Neural crest cell (in vitro differentiated cells): ENCODE measurements at regions not wholly inside any gene's neighbourhood (a gene's known extent, or its start where the extent isn't known, plus 50 kb on each side); places are given as distances from the start of the nearest gene placed in this dataset.

Source experiments
- DNase-seq: peaks from one replicate; pipeline ENCODE4 v3.0.0; 2021; ENCODE audit warnings: low read depth, mixed read lengths, low spot score
- H3K27ac Mint-ChIP-seq: one replicate; pipeline ENCODE4 v1.8.0; 2021; ENCODE audit warnings: mild to moderate bottlenecking, mixed read lengths; ENCODE audit not compliant: unreplicated experiment
- H3K27me3 Mint-ChIP-seq: 2 replicates; pipeline ENCODE4 v1.8.0; 2021; ENCODE audit warnings: low read depth, mild to moderate bottlenecking, mixed read lengths
- H3K36me3 Mint-ChIP-seq: 2 replicates; pipeline ENCODE4 v1.8.0; 2021; ENCODE audit warnings: low read depth, mild to moderate bottlenecking, mixed read lengths
- H3K4me1 Mint-ChIP-seq: 2 replicates; pipeline ENCODE4 v1.8.0; 2021; ENCODE audit warnings: mixed read lengths
- H3K4me3 Mint-ChIP-seq: one replicate; pipeline ENCODE4 v1.8.0; 2021; ENCODE audit warnings: mild to moderate bottlenecking, mixed read lengths
- H3K9me3 Mint-ChIP-seq: 2 replicates; pipeline ENCODE4 v1.8.0; 2021; ENCODE audit warnings: mixed read lengths
- TF ChIP-seq, protein P1 (sequence below): fragments of 200-600 bp; sonication (generic); conservative IDR thresholded peaks from 2 replicates; pipeline ENCODE4 v1.5.0; 2021; ENCODE audit warnings: antibody characterized with exemption, mild to moderate bottlenecking

DNA sequence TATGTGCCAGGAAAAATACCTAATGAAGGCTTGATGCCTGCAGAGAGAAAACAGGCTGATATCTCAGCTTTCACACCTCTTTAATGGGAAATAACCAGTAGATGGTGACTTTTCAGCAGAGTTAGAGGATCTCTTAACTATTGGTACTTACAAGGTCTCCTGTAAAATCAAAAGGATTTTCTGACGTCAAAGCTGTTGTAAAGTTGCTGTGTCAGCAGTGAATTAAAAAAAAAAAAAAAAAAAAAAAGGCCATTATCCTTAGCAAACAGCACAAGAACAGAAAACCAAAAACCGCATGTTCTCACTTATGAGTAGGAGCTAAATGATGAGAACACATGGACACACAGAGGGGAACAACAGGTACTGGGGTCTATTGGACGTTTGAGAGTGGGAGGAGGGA, 349.1 kb downstream of the AMY1C start:
- no peak for DNase-seq
- no peak overlapping the region for H3K4me3 Mint-ChIP-seq
- no peaks in the 10 kb centered on the region for H3K4me1 Mint-ChIP-seq
- no peaks in the 10 kb centered on the region for H3K27me3 Mint-ChIP-seq
- no peaks in the 10 kb centered on the region for H3K36me3 Mint-ChIP-seq
- H3K9me3 Mint-ChIP-seq: no peaks in the 10 kb centered on the region
- TF ChIP-seq, protein P1, sequence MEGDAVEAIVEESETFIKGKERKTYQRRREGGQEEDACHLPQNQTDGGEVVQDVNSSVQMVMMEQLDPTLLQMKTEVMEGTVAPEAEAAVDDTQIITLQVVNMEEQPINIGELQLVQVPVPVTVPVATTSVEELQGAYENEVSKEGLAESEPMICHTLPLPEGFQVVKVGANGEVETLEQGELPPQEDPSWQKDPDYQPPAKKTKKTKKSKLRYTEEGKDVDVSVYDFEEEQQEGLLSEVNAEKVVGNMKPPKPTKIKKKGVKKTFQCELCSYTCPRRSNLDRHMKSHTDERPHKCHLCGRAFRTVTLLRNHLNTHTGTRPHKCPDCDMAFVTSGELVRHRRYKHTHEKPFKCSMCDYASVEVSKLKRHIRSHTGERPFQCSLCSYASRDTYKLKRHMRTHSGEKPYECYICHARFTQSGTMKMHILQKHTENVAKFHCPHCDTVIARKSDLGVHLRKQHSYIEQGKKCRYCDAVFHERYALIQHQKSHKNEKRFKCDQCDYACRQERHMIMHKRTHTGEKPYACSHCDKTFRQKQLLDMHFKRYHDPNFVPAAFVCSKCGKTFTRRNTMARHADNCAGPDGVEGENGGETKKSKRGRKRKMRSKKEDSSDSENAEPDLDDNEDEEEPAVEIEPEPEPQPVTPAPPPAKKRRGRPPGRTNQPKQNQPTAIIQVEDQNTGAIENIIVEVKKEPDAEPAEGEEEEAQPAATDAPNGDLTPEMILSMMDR: no peak
- no peak overlapping the region for H3K27ac Mint-ChIP-seq

DNA sequence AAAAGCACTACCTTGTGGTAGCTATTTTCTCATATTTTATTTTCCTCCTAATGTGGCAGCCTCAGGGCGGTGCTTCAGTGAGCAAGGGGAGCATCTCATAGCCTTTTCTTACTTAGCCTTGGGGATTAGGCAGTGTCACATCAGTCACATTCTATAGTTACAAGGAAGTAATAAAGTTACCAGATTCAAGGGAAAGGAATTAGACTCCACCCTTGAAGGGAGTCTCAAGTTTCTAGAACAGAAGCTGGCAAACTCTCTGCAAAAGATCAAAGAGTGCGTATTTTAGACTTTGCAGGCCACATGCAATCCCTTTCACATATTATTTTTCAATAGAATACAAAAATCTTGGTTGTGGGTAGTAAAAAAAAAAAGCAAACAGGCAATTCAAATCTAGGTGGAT, 350.4 kb downstream of the AMY1C start:
- H3K4me1 Mint-ChIP-seq: no peaks in the 10 kb centered on the region
- no peaks in the 10 kb centered on the region for H3K9me3 Mint-ChIP-seq
- TF ChIP-seq, protein P1: no peak
- H3K27ac Mint-ChIP-seq: no peak overlapping the region
- H3K36me3 Mint-ChIP-seq: no peaks in the 10 kb centered on the region
- H3K4me3 Mint-ChIP-seq: no peak overlapping the region
- no peaks in the 10 kb centered on the region for H3K27me3 Mint-ChIP-seq
- no peak for DNase-seq

DNA sequence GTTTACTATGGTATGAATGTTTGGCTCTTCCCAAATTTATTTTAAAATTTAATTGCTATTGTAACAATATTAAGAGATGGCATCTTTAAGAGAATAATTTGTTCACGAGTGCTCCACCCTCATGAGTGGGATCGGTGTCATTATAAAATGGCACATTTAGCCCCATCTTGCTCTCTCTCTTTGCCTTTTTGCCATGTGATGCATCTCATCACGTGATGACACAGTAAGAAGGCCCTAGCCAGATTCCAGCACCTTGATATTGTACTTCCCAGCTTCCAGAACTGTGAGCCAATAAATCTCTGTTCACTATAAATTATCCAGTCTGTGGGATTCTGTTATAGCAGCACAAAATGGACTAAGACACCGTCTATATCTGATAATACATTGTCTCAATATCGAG, 355.8 kb downstream of the AMY1C start:
- no peaks in the 10 kb centered on the region for H3K9me3 Mint-ChIP-seq
- no peak overlapping the region for H3K4me3 Mint-ChIP-seq
- no peak for DNase-seq
- H3K27me3 Mint-ChIP-seq: no peaks in the 10 kb centered on the region
- H3K36me3 Mint-ChIP-seq: no peaks in the 10 kb centered on the region
- no peaks in the 10 kb centered on the region for H3K4me1 Mint-ChIP-seq
- TF ChIP-seq, protein P1: no peak
- H3K27ac Mint-ChIP-seq: no peak overlapping the region

DNA sequence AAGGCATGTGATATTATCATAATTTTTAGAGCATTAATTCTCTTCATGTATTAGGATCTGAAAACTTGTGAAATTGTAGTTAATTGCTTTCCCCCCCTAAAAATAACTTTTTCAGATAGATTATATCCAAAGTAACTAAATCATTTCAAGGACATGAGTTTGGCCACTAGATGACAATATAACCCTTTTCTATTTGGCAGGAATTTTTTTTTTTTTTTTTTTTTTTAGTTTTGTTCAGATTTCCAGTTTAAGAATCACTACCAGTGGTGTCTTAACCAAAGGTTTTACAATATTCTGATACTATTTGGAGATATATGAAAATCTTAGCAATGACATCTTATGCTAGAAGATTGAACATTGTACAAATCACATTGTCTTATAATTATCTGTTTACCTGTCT, 370.8 kb downstream of the AMY1C start:
- no peak for DNase-seq
- Mint-ChIP-seq H3K9me3 (no peaks in the 10 kb centered on the region), H3K27me3 (peaks cover 6% of the 10 kb centered on the region), H3K4me3 (no peak overlapping the region), H3K27ac (no peak overlapping the region), H3K4me1 (no peaks in the 10 kb centered on the region), H3K36me3 (no peaks in the 10 kb centered on the region)
- TF ChIP-seq, protein P1: peak; percentile 34

DNA sequence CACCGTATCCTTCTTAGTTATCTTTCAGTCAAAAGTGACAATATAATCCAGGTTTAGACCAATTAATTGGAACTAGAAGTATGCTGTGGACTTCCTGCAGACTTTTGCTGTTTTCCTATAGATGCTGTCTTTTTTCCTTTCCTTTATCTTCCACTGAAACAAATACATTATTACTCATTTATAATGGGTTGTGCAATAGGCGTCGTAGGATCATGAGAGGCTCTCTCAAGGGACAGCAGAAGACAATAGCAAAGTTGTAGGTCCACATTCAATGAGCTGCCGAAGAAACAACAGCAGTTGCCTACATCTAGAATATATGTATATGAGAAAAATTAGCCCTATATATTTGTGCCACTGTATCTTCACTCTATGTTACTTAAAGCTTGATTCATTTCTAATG, 371.6 kb downstream of the AMY1C start:
- Mint-ChIP-seq H3K4me1 (no peaks in the 10 kb centered on the region), H3K36me3 (no peaks in the 10 kb centered on the region), H3K4me3 (no peak overlapping the region), H3K9me3 (no peaks in the 10 kb centered on the region), H3K27me3 (peaks cover 8% of the 10 kb centered on the region), H3K27ac (no peak overlapping the region)
- DNase-seq: no peak
- TF ChIP-seq, protein P1: no peak

DNA sequence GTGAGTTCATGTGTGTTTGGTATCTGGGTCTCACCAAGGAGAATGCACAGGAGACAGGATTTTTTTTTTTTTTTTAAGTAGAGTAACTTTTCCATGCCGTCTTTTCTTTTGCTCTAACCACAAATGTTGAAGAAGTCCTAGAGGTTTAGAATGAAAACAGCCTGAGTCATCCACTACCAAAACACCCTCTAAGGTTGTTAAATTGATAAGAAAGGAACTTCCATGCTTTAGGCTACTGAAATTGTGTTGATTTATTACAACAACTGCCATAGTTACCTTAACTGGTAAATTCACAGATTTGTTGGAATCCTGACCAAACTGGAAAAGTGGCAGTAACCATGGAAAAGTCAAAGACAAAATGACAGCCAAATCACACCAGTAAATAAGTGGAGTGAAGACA, 375.6 kb downstream of the AMY1C start:
- TF ChIP-seq, protein P1: no peak
- Mint-ChIP-seq H3K9me3 (no peaks in the 10 kb centered on the region), H3K4me1 (no peaks in the 10 kb centered on the region)

More for the DNA sequence above, 375.6 kb downstream of the AMY1C start:
- no peak overlapping the region for H3K4me3 Mint-ChIP-seq
- peaks cover 4% of the 10 kb centered on the region for H3K27me3 Mint-ChIP-seq
- DNase-seq: no peak
- no peak overlapping the region for H3K27ac Mint-ChIP-seq
- no peaks in the 10 kb centered on the region for H3K36me3 Mint-ChIP-seq
